ACHN (cell line): ENCODE measurements at regions not wholly inside any gene's neighbourhood (a gene's known extent, or its start where the extent isn't known, plus 50 kb on each side); places are given as distances from the start of the nearest gene placed in this dataset.

ENCODE experiments used
- DNase-seq: peaks from one replicate; pipeline ENCODE4 v3.0.0-alpha.2; 2015
- in situ Hi-C: cut with HindIII; loops from 2 replicates; pipeline ENCODE4 v1.10.0; 2017; ENCODE audit warnings: low sequenced_read_pairs, low pct_ligation_motif_present, low pct_unique_long_range_greater_than_20kb

DNA sequence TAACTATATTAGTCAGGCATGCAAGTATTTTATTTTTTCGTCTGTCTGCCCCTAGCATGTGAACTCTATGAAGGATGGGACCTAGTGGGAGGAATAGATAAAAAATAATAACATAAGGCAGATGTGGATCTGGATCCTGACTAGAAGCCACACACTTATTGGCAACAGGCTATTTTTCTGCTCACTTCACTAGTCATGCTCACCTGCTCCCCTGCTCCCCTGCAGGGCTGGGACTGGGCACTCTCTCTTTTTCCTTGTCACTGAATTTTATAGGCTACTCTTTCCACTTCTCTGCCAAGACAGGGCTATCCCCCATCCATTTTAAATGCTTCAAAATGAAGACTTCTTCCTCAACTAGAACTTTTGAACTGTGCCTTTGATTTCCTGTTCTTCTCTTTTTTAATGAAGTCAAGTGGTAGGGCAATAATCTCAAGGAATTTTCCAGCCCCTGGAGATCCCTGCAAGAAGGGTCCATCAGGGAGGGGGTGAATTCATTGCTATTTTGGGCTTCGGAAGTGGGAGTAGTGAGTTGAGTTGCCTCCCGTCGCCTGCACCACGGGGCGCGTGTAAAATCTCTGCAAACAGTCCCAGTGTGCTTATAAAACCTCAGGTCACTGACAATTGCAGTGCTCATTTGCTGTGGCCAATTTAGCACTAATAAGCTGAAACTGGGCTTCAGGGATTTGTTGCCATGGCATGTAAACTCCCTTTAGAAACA is 156.7 kb upstream of the NPVF start:
- no peak for DNase-seq
- in situ Hi-C loops = no loop called here

DNA sequence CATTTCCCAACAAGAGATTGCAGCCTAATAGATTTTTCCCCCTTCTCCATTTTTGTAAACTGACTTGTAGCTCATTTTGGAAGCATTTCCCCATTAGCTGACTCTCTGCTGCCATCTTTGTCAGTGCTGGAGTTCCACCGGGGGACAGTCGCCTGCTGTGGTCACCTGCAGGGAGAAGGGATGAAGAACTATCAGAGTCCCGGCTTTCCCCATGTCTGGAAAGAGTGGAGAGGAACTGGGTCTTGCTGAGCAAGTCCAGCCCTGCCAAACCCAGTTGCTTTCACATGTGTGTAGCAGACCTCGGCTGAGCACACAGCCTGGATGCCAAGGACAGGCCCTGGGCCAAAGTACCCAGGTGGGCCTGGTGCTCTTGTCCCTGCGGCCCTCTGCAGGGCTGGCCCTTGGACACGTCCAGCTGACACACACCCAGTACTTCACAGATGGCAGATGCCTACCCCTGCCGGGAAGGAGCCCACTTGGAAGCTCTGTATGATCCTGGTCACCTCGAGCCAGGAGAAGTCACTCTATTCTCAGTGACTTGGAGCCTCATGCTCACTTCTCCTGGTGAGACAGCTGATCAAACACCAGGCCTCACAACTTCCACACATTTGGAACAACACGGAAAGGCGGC is 157.3 kb upstream of the NPVF start:
- no peak for DNase-seq
- in situ Hi-C loops = no loop called here

DNA sequence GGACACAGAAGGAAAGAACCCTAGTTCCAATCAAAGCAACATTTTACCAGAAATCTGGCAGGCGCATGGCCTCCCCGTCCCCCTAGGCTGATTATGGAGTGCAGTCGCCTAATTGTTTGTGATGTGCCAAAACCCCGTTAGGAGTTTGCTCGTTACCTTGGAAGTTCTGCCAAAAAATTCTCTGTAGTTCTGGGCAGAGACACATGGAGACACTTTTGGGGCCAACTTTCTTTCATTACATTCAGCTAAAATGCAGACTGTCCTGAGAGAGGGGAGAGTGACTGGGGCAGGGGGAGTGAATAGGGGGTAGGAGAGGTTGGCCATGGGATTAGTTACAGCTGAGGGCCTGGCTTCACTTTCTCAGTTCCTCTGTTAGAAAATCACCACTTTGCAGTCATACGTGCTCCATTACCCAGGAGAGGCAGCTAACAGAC is 158.0 kb upstream of the NPVF start:
- DNase-seq = no peak

DNA sequence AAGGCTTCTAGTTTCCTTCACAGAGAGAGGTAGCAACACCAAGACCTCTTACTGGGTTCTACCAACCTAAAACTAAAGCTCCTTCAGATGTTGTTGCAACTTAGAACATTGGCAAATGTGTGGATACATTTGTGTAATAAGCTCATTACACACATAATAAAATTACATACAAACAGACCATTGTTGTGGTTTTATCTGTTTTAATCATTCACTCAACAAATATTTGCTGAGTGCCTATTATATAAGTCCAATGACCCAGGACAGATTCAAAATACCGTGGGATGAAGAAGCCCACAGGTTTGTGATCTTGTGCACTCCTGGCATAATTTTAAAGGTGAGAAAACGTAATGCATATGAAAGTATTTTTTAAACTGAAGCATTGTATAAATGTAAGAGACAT is 160.4 kb upstream of the NPVF start:
- in situ Hi-C loops = no loop called here
- DNase-seq = no peak

More for the DNA sequence above, 158.0 kb upstream of the NPVF start:
- in situ Hi-C loops = no loop called here

DNA sequence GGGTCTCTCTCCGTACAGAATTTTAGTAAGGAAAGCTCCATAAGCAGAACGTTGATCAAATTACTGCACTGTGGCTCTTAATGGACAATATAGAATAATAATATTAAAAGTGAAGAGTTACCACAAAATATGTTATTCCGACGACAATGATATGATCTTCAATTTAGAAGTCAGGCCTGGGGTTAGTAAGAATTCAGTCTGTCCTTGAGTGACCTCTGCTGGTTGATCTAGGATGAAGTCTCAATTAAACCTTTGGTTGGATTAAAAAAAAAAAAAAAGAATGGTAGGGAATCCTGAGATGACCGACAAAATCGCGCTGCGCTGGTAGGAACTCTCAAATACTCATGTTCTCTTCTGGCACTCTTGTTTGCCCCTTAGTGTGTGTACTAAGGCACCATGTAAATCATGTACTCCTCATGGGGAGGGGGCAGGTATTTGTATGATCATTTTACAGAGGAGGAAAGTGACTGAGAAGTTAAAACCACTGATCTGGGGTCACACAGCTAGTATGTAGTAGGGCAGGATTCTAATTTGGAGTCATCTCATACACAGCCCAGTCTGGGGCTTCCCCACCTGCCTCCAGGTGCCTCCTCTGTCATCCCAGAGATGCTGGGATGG is 161.3 kb upstream of the NPVF start:
- in situ Hi-C loops = no loop called here
- peak; percentile 72 for DNase-seq

DNA sequence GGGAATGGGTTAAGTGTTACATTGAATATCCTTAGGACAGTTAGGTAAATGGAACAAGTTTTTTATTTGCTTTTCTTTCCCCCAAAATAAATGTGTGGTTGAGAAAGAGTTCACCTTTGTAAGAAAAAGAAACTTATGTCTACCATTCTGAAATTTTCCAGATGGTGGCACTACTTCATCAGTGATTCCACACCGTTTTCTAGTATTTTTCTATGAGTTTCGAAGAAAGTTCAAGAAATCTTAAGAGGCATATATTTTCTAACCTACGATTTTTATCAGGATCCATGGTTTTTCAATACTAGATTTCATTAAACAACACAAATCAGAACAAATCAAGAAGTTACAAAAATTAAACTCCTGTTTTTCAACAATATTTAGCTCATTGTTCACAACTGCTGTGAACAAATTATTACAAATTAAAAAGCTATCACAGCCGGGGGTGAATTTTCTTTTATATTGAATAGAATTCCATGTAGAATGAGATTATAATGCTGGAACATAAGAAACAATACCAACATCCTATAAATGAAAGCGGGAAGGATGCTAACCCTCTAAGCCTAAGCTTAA is 163.1 kb upstream of the NPVF start:
- peak; percentile 60 for DNase-seq
- in situ Hi-C loops = no loop called here

DNA sequence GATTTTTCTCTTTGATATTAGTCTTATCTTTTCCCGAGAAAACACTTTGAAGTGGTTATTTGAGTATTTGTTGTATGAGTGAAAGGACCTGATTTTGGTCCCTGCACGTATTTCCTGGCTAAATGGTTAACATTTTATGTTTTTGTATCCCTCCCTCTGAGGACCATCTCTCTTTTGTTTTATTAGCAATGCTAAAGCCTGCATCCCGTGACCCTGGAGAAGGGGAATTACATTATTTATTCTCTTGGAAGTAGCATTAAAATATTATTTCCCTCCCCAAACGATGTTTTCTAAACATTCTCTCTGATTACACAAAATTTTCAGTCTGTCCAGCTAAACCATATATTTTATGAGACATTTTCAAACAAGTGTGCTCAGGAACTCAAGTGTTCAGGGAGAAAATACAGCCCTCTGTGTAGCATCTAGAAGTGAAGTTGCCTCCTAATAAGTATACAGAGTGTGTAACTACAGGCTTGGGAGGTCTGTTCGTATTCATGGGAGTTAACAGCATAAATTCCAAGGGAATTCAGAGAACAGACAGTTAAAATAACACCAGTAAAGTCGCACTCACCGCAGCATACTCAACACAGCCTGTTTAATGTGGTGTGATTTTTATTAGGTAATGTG is 163.8 kb upstream of the NPVF start:
- in situ Hi-C loops = no loop called here
- no peak for DNase-seq

DNA sequence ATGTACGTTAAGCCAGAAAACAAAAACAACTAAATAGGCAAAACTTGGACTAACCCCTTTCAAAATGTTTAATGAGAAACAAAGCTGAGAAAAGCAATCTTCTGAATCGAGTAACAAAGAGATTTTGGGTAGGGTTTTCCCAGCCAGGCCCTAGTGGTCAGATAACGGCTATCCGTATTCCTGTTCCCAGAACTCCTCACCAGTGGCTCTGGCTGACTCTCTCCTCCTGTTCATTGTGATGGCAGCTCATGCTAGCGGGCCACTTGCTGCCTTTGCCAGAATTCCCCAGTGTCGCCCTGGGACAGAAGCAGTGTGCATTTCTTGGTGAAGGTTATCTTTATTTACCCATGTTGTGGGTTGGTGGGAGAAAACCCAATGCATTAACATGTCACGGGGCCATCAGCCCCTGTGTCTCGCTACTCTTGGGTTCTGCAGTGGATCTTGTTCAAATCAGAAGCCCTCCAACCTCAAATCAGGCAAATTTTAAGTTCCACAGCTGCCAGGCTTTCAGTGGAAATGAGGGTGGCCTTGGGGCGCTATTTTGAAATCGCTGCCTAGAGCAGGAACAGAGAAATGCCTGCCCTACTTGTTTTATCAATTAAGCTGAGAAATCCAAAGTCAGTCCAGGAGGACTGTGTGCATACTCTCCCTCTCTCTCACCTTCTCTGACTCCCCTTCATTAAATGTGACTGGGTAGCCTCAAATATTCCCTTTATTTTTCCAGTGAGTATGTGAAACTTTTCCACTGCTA is 164.5 kb upstream of the NPVF start:
- no peak for DNase-seq
- in situ Hi-C loops = no loop called here

DNA sequence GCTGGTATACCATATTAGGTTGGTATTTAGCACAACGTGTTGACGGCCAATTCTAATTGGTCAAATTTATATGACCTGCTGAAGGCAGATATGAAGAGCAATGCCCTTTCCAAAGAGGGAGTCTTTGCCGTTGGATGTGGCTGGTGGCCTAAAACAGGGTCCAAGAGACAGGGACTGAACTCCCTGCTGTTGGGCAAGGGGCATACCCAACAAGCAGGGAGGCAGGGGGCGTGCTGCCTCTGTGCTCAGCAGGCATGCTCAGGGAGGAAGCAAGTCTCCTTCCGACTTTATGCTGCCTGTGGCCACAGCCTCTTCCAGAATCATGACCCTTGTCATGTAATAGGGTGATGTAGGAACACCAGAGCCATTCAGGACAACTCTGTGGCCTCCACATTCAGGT is 167.7 kb upstream of the NPVF start:
- in situ Hi-C loops = no loop called here
- no peak for DNase-seq

DNA sequence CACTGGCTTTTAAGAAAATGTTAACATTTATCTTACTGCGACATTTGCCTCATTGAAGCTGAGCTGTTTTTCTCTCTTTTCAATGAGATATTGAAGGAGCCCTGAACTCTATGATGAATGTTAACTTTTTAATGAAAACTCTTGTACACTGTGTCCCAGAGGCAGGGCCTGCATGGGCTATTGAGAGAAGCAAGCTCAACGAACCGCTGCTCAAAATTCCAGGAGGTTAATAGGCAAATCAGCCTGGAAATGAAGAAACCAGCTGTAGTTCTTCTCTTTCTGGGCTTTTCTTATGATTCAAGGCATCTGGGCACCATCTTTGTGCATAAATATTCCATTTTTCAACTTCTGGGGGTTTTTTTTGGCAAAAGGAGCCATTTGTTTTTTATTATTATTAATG is 168.4 kb upstream of the NPVF start:
- in situ Hi-C loops = no loop called here
- DNase-seq = no peak

DNA sequence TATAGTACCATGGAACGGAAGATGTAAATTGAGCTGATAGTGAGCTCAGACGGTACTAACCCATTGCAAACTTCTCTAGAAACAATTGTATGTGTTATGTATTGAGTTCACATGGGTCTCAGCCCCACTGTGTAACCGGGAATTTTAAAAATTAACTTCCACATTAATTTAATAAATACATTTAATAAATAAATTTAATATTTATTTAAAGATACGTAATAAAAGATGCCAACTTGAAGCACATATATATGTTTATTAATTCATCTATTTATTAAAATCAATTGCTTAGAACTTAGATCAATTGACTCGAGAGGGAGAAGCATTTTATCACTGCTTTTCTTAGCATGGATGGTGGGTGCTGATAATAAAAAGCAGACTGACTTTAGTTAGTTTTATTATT is 170.1 kb upstream of the NPVF start:
- no peak for DNase-seq
- in situ Hi-C loops = no loop called here

DNA sequence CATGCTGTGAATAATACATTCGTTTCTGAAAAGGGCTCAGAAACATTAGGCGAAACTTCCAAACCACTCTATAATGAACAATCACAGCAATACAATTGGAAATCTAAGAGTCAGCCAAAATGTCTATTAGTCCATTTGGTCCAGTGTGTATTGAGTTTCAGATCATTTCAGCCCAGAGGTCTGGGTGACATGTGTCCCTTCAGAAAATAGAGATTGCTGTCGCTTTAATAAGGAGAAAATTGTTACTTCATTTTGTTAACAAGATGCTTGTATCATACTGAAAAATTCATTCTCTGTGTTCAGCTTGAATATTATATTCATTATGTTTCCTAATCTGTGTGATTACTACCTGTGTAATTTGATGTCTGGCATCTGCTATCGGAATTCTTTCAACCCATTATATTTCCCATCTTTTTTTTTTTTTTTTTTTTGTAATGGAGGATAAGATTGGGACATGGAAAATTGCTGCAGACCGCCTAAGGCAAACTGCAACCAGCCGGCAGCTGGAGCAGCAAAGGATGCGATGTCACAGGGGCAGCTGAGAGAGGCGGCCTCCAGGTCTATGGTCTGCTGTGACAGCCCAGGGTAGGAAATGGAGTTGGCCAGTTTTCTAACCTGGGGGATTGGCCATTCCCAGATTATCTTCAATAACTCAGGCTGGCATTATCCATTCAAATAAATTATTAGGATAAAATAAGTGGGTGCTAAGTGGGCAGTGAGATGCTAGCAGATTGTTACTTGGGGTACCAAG is 170.9 kb upstream of the NPVF start:
- in situ Hi-C loops = no loop called here
- no peak for DNase-seq

DNA sequence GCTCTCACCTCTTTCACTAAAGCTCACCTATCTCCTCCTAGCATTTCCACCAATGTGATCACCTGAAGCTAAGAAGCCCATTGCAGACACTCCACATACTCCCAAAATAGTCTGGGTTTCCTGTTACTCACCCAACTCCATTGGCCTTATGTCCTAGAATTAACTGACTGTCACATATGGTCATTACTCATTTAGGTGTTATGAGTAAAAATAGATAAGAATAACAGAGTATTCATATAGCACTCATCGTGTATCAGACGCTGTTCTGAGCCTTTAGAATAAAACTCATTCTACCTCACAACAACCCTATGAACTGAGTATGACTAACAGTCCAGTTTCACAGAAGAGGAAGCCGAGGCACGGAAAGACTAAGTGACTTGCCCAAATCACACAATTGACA is 174.2 kb upstream of the NPVF start:
- in situ Hi-C loops = no loop called here
- no peak for DNase-seq

DNA sequence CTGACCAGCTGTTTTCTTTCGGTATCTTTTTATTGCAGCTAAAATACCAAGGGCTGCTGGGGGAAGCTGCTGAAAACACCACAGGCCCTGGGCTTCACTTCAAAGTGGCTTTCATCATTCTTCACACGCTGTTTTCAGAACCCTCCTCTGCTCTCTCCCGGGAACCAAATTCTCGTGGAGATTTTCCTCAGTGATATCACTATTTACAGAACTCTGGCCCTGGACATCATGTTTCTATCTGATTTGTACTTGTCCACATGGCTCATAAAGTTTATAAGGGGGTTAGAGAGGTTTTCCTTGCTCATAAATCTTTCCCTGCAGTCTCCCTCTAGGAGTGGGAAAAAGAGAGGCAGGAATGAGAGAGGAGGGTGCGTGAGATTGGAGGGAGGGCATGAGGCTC is 177.4 kb upstream of the NPVF start:
- no peak for DNase-seq
- in situ Hi-C loops = no loop called here

DNA sequence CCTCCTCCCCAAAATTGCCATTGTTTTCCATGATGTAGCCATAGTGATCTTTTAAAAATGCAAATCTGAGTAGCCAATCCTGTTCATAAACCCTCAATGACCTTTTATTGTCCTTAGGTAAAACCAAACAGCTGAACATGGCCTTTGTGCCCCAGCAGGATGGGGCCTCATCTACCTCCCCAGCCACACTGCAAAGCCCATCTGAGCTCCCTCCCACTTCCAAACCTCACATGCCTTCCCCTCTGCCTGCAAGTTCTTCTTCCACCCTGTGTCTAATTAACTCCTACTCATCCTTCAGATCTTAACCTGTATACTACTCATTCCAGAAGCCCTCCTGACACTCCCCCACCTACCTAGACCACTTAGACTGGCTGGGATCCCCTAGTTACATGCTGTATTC is 178.8 kb upstream of the NPVF start:
- in situ Hi-C loops = no loop called here
- no peak for DNase-seq

DNA sequence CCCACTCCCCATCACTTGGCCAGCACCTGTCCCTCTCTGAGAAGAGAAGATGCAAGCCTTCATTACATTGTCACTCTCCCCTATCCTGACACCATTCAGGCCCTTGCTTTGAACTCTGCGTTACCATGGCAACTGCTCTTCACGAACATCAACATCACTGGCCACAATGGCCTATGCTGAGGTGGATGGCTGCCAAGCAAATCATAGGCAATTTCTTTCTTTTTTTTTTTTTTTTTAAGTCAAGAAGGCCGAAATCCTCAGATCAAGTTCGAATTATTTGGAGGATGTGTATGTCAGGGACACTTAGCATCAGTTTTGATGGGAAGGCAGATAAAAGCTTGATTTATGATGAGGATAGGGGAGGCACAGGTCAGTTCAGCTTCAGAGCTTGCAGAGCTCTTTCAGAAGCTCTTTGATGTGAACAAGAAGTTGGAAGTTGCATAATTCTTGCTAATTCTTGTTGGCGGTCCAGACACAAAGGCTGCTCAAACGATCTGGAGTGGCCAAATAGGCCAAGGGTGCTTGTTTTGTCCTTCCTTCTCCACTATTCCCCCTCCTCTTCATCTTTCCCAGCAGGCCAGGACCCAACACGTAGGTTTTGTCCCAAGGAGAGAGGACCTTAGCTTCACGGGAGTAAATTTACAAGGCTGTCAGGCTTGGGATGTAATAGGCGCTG is 179.9 kb upstream of the NPVF start:
- in situ Hi-C loops = no loop called here
- no peak for DNase-seq

DNA sequence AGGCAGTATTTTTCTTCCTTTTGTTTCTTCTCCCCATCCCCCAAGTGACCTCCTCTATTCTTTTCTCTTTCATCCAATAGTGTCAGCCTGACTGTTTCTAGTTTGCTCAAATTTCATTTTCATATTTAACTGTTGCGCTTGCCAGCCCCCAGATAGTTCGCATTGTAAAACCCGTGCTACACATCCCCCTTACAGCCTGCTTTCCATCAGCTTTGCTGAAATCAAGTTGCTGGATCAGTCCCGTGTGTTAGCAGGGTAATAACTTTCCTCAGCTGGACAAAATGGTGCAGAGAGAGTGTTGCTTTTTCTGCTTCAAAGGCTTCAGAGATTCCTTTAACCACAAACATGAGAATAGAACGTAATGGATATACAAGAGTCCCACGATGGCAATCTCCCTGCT is 180.6 kb upstream of the NPVF start:
- in situ Hi-C loops = no loop called here
- no peak for DNase-seq
